ENCODE measurements at regions not wholly inside any gene's neighbourhood (a gene's known extent, or its start where the extent isn't known, plus 50 kb on each side); places are given as distances from the start of the nearest gene placed in this dataset.

DNA sequence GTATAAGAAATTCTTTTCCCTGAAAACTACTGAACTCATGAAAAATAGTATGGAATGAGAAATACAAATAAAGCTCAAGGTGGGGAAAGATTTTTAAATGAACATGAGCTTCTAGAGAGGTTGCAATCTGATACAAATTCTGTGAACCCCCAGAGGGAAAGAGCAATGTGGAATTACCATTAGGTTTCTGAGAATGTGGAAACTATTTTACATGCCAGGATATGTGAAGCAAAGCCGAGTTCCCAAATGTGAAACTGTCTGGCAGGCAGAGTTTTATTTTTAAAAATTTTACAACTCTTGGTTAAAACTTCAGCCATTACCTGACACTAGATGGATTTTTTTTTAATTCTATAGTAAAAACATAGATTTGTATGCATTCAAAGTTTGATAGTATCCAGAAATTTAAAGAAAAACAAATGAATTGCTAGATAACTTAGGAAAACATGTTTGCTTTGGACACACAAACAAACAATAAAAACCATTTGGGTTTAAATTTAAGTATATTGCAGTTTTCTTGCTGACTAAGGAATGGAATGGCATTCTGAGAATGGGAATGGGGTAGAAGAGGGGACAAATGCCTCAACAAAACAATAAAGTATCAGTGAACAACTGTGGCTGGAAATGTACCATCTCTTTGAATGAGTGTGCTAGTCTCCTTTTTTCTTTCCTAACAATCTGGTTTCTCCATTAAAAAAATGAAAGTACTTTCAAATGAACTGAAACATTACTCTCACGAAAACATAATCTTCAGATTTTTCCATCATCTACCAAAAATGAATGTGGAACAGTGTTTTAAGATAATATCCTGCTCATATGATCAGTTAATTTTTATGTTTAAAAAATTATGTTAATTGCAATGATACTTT, 99.6 kb downstream of the PCDH18 start:
- Histone ChIP-seq H3K27me3 (ENCODE audit: control insufficient read depth, insufficient read depth, low read length) (no peaks in the 10 kb centered on the region), H3K4me3 (ENCODE audit: low read depth, low read length) (no peak overlapping the region), H3K9me3 (ENCODE audit: control insufficient read depth, insufficient read depth, low read length) (peaks cover 6% of the 10 kb centered on the region), H3K27ac (ENCODE audit: low read depth, low read length) (no peak overlapping the region)
- DNase-seq (ENCODE audit: low read depth, low spot score), result no peak
- POLR2A ChIA-PET, result no interaction called here
- CTCF ChIA-PET, result no interaction called here
- TF ChIP-seq, protein P1, sequence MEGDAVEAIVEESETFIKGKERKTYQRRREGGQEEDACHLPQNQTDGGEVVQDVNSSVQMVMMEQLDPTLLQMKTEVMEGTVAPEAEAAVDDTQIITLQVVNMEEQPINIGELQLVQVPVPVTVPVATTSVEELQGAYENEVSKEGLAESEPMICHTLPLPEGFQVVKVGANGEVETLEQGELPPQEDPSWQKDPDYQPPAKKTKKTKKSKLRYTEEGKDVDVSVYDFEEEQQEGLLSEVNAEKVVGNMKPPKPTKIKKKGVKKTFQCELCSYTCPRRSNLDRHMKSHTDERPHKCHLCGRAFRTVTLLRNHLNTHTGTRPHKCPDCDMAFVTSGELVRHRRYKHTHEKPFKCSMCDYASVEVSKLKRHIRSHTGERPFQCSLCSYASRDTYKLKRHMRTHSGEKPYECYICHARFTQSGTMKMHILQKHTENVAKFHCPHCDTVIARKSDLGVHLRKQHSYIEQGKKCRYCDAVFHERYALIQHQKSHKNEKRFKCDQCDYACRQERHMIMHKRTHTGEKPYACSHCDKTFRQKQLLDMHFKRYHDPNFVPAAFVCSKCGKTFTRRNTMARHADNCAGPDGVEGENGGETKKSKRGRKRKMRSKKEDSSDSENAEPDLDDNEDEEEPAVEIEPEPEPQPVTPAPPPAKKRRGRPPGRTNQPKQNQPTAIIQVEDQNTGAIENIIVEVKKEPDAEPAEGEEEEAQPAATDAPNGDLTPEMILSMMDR (IDR thresholded peaks at IDR 0.05; ENCODE audit: low read depth, low read length), result no peak

DNA sequence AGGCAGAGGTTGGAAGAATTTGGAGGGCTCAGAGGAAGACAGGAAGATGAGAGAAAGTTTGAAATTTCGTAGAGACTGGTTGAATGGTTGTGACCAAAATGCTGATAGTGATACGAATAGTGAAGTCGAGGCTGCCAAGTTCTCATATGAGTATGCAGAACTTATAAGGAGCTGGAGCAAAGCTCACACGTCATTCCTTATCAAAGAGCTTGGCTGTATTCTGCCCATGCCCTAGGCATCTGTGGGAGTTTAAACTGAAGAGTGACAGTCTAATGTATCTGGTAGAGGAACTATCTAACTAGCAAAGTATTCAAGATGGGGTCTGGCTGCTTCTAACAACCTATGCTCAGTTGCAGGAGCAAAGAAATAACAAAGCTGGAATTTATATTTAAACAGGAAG, 102.1 kb downstream of the PCDH18 start:
- TF ChIP-seq, protein P1 (IDR thresholded peaks at IDR 0.05; ENCODE audit: low read depth, low read length), result no peak
- Histone ChIP-seq H3K27ac (ENCODE audit: low read depth, low read length) (no peak overlapping the region), H3K9me3 (ENCODE audit: control insufficient read depth, insufficient read depth, low read length) (peaks cover 6% of the 10 kb centered on the region), H3K27me3 (ENCODE audit: control insufficient read depth, insufficient read depth, low read length) (no peaks in the 10 kb centered on the region), H3K4me3 (ENCODE audit: low read depth, low read length) (no peak overlapping the region)
- ChIA-PET CTCF (no interaction called here), POLR2A (no interaction called here)
- no peak for DNase-seq (ENCODE audit: low read depth, low spot score)

DNA sequence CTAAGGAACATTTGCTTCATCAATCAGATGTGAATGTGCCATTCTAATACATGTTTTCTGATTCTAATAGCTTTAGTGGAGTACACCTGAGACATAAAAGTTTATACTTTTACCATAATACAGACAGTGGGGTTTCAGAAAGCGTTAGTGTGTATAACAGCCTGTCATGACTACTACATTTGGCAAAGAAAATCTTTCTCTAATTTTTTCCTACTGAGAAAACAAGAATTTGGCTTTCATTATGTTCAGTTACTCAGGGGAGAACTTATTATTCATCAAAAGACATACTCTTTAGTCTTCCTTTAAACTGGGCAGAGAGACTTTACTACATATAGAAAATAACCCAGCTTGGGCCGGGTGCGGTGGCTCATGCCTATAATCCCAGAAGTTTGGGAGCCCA, 104.9 kb downstream of the PCDH18 start:
- DNase-seq (ENCODE audit: low read depth, low spot score), result no peak
- H3K9me3 ChIP-seq (ENCODE audit: control insufficient read depth, insufficient read depth, low read length), result peaks cover 6% of the 10 kb centered on the region
- ChIA-PET CTCF (no interaction called here), POLR2A (no interaction called here)
- H3K27me3 ChIP-seq (ENCODE audit: control insufficient read depth, insufficient read depth, low read length), result no peaks in the 10 kb centered on the region
- no peak overlapping the region for H3K4me3 ChIP-seq (ENCODE audit: low read depth, low read length)
- TF ChIP-seq, protein P1 (IDR thresholded peaks at IDR 0.05; ENCODE audit: low read depth, low read length), result no peak
- H3K27ac ChIP-seq (ENCODE audit: low read depth, low read length), result no peak overlapping the region

DNA sequence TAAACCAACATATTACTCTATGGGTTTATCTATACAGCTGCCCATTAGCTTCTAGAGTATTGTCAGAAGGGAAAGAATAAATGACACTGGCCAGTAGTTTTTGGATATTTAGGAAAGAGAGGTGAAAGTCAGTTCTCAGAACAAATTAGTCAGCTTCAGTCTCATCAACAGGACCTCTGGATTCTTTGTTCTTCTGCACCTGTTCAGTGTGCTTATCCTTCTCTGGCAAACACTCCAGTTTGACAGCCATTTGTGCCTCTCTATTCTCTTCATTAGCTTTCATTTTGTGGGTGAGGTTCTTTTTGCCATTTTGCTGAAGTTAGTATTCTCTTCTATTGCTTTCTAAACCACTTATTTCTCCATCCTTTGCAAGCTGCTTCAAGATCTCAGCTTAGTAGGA, 107.0 kb downstream of the PCDH18 start:
- H3K9me3 ChIP-seq (ENCODE audit: control insufficient read depth, insufficient read depth, low read length), result peaks cover 6% of the 10 kb centered on the region; the same call in 1 of the 2 replicates
- ChIA-PET CTCF (no interaction called here), POLR2A (no interaction called here)
- TF ChIP-seq, protein P1 (IDR thresholded peaks at IDR 0.05; ENCODE audit: low read depth, low read length), result no peak
- H3K27me3 ChIP-seq (ENCODE audit: control insufficient read depth, insufficient read depth, low read length), result no peaks in the 10 kb centered on the region
- DNase-seq (ENCODE audit: low read depth, low spot score), result no peak
- H3K27ac ChIP-seq (ENCODE audit: low read depth, low read length), result no peak overlapping the region
- H3K4me3 ChIP-seq (ENCODE audit: low read depth, low read length), result no peak overlapping the region

DNA sequence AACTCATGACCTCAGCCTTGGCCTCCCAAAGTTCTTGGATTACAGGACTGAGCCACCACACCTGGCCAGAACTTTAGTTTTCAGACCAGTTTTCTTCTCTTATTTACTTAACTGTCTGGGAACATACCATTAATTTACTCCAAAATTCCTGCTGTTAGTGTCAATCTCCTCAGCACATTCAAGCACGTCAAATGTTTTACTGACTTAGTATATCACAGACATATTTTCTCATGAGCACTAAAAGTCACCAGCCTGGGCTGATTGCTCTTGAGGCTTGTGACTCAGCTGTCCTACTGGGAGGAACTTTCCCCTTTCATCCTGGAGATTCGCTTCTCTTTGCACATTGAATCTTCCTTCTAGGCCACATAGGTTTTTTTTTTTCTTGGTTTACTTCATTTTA, 109.6 kb downstream of the PCDH18 start:
- POLR2A ChIA-PET, result interaction anchor here (0.7 kb wide), 1 partner anchor 97 kb away, joined by 3 read pairs; no protein-coding TSS in a partner anchor
- no peak for DNase-seq (ENCODE audit: low read depth, low spot score)
- Histone ChIP-seq H3K9me3 (ENCODE audit: control insufficient read depth, insufficient read depth, low read length) (peaks cover 6% of the 10 kb centered on the region; the same call in 1 of the 2 replicates), H3K27me3 (ENCODE audit: control insufficient read depth, insufficient read depth, low read length) (no peaks in the 10 kb centered on the region), H3K27ac (ENCODE audit: low read depth, low read length) (no peak overlapping the region), H3K4me3 (ENCODE audit: low read depth, low read length) (no peak overlapping the region)
- CTCF ChIA-PET, result interaction anchor here (0.7 kb wide), 1 partner anchor 96 kb away, joined by 3 read pairs; no protein-coding TSS in a partner anchor
- TF ChIP-seq, protein P1 (IDR thresholded peaks at IDR 0.05; ENCODE audit: low read depth, low read length), result no peak
